Transverse colon (tissue), 4 donors: ENCODE measurements at regions not wholly inside any gene's neighbourhood (a gene's known extent, or its start where the extent isn't known, plus 50 kb on each side); places are given as distances from the start of the nearest gene placed in this dataset.
A peak's percentile ranks its signal among the peaks of the same experiment; 100 is the strongest.

Experiments used
- DNase-seq: peaks from one replicate; pipeline ENCODE4 v3.0.0-alpha.2; 2019
- H3K27ac ChIP-seq, 4 donors: fragments of 200-600 bp; sonication (generic); 2 replicates each; pipeline ENCODE4 v1.5.1; 2016 to 2018; ENCODE audit warnings: inconsistent platforms in 4 of 4
- H3K27me3 ChIP-seq: fragments of 200-600 bp; sonication (generic); 2 replicates; pipeline ENCODE4 v1.5.1; 2017; ENCODE audit warnings: inconsistent platforms
- H3K36me3 ChIP-seq, 4 donors: fragments of 200-600 bp; sonication (generic); 2 replicates each; pipeline ENCODE4 v1.5.1; 2017 to 2019; ENCODE audit warnings: inconsistent platforms in 4 of 4
- H3K4me1 ChIP-seq, 4 donors: fragments of 200-600 bp; sonication (generic); 2 replicates each; pipeline ENCODE4 v1.5.1; 2017 to 2020; ENCODE audit warnings: inconsistent platforms in 4 of 4
- H3K4me3 ChIP-seq, 4 donors: fragments of 200-600 bp; sonication (generic); 1 replicate in 1 of 4; 2 replicates in 3 of 4; pipeline versions ENCODE4 v1.5.1 to v1.6.1; 2017 to 2019; ENCODE audit warnings: inconsistent platforms in 4 of 4
- H3K9me3 ChIP-seq, 2 donors: fragments of 200-600 bp; sonication (generic); 2 replicates each; pipeline ENCODE4 v1.5.1; 2017 to 2019; ENCODE audit warnings: inconsistent platforms in 2 of 2
- CTCF ChIP-seq, 5 experiments: fragments of 200-600 bp in 3 of 5; fragments of 450-650 bp in 2 of 5; sonication (generic) in 3 of 5; IDR thresholded peaks; 1 replicate in 2 of 5; 2 replicates in 3 of 5; pipeline ENCODE4 v1.5.1; 2016 to 2017; ENCODE audit warnings: antibody characterized with exemption in 5 of 5, inconsistent platforms in 3 of 5, mild to moderate bottlenecking in 2 of 5, moderate library complexity in 1 of 5
- EP300 ChIP-seq: sonication (generic); formaldehyde crosslinking; IDR thresholded peaks from one replicate; pipeline ENCODE4 v1.6.1; 2017; ENCODE audit warnings: antibody characterized with exemption, low read depth
- POLR2A ChIP-seq: fragments of 450-650 bp; IDR thresholded peaks from one replicate; pipeline ENCODE4 v1.6.1; 2016; ENCODE audit warnings: antibody characterized with exemption, mild to moderate bottlenecking, moderate library complexity
- POLR2AphosphoS5 ChIP-seq, 3 donors: sonication (generic); formaldehyde crosslinking; IDR thresholded peaks; one replicate each; pipeline ENCODE4 v1.6.1; 2016; ENCODE audit warnings: antibody characterized with exemption in 3 of 3
- WGBS, 2 donors: methylation state at CpG; one replicate each; pipeline ENCODE4 v1.1.5; 2018; ENCODE audit warnings: low coverage in 1 of 2; 5-methylcytosine and 5-hydroxymethylcytosine counted together
- in situ Hi-C, 4 donors: fragments of 200-750 bp; cut with MboI; loops; one replicate each; pipeline versions ENCODE4 v1.15.0 to v1.15.1; 2017; ENCODE audit warnings: low sequenced_read_pairs in 3 of 4, low pct_ligation_motif_present in 1 of 4, low pct_unique_long_range_greater_than_20kb in 1 of 4
- intact Hi-C: fragments of 100-400 bp; cut with DNase I; formaldehyde crosslinking; loops from one replicate; pipeline ENCODE4 v1.15.1; 2023; ENCODE audit warnings: low total_unique reads

- DNase-seq, result no peak
- intact Hi-C loops (no loop called here), in situ Hi-C loops (loop anchor here in 3 of 4 donors (25.0 kb wide), 2 partner anchors 503 to 1153 kb away; no protein-coding TSS in a partner anchor)
- Histone ChIP-seq H3K4me3 (no peak overlapping the region), H3K36me3 (no peaks in the 10 kb centered on the region), H3K27ac (peak overlapping the region in 2 of 4 donors; percentile 23 to 59), H3K27me3 (no peaks in the 10 kb centered on the region), H3K9me3 (peaks cover 0 to 4% of the 10 kb centered on the region in 2 donors), H3K4me1 (peaks cover 0 to 5% (median 0%) of the 10 kb centered on the region in 4 donors)
- WGBS, 2 donors, result 71 to 81% methylated on average over 3 of the region's 3 CpGs
- TF ChIP-seq POLR2AphosphoS5 (IDR thresholded peaks at IDR 0.05) (no peak), POLR2A (no peak), CTCF (IDR thresholded peaks at IDR 0.05) (no peak), EP300 (no peak)
Observed at GRCh38 chr10:62583876-62584615, 209.9 kb downstream of the ZNF365 start.

- in situ Hi-C loops (loop anchor here in 3 of 4 donors (25.0 kb wide), 2 partner anchors 503 to 1153 kb away; no protein-coding TSS in a partner anchor), intact Hi-C loops (no loop called here)
- H3K4me1 ChIP-seq, result peaks cover 0 to 5% (median 0%) of the 10 kb centered on the region in 4 donors
- 73 to 88% methylated on average over 2 of the region's 2 CpGs for WGBS, 2 donors
- H3K9me3 ChIP-seq, result peaks cover 0 to 4% of the 10 kb centered on the region in 2 donors
- TF ChIP-seq POLR2A (no peak), CTCF (IDR thresholded peaks at IDR 0.05) (no peak), POLR2AphosphoS5 (IDR thresholded peaks at IDR 0.05) (no peak), EP300 (no peak)
- no peak overlapping the region for H3K4me3 ChIP-seq
- no peak for DNase-seq
- H3K36me3 ChIP-seq, result no peaks in the 10 kb centered on the region
- no peaks in the 10 kb centered on the region for H3K27me3 ChIP-seq
- H3K27ac ChIP-seq, result no peak overlapping the region
Observed at GRCh38 chr10:62584731-62585130, 210.6 kb downstream of the ZNF365 start.

GRCh38 chr10:62585211-62585775 is 211.1 kb downstream of the ZNF365 start:
- 71 to 82% methylated on average over 6 of the region's 6 CpGs for WGBS, 2 donors
- intact Hi-C loops (no loop called here), in situ Hi-C loops (loop anchor here in 3 of 4 donors (25.0 kb wide), 2 partner anchors 502 to 1152 kb away; no protein-coding TSS in a partner anchor)
- peaks cover 0 to 5% (median 0%) of the 10 kb centered on the region in 4 donors for H3K4me1 ChIP-seq
- peaks cover 0 to 4% of the 10 kb centered on the region in 2 donors for H3K9me3 ChIP-seq
- no peak for TF ChIP-seq CTCF (IDR thresholded peaks at IDR 0.05)
- TF ChIP-seq POLR2A, result no peak
- TF ChIP-seq EP300, result no peak
- TF ChIP-seq POLR2AphosphoS5 (IDR thresholded peaks at IDR 0.05), result no peak
- no peak overlapping the region for H3K4me3 ChIP-seq
- H3K27me3 ChIP-seq, result no peaks in the 10 kb centered on the region
- H3K36me3 ChIP-seq, result no peaks in the 10 kb centered on the region
- H3K27ac ChIP-seq, result no peak overlapping the region
- DNase-seq, result no peak

GRCh38 chr10:62587011-62587410 is 212.8 kb downstream of the ZNF365 start:
- DNase-seq, result no peak
- in situ Hi-C loops, result loop anchor here in 3 of 4 donors (25.0 kb wide), 2 partner anchors 500 to 1150 kb away; no protein-coding TSS in a partner anchor
- TF ChIP-seq EP300 (no peak), POLR2AphosphoS5 (IDR thresholded peaks at IDR 0.05) (no peak), CTCF (IDR thresholded peaks at IDR 0.05) (no peak), POLR2A (no peak)

More at GRCh38 chr10:62587011-62587410, 212.8 kb downstream of the ZNF365 start:
- Histone ChIP-seq H3K36me3 (no peaks in the 10 kb centered on the region), H3K9me3 (peaks cover 0 to 4% of the 10 kb centered on the region in 2 donors), H3K27ac (no peak overlapping the region), H3K4me3 (no peak overlapping the region), H3K4me1 (peaks cover 0 to 5% (median 0%) of the 10 kb centered on the region in 4 donors), H3K27me3 (no peaks in the 10 kb centered on the region)
- intact Hi-C loops, result no loop called here
